GM06990 (cell line): ENCODE measurements at regions not wholly inside any gene's neighbourhood (a gene's known extent, or its start where the extent isn't known, plus 50 kb on each side); places are given as distances from the start of the nearest gene placed in this dataset.

Experiments used
- DNase-seq: peaks from one replicate; pipeline ENCODE4 v3.0.0-alpha.2; 2011; ENCODE audit not compliant: insufficient read length; ENCODE audit errors: extremely low read depth
- H3K27me3 ChIP-seq: replicated peaks from 2 replicates; pipeline ENCODE4 v1.6.0; 2011; ENCODE audit warnings: low read length; ENCODE audit not compliant: control insufficient read depth, insufficient read depth
- H3K36me3 ChIP-seq: 2 replicates; pipeline ENCODE4 v1.5.1; 2011; ENCODE audit warnings: low read length; ENCODE audit not compliant: control insufficient read depth, insufficient read depth
- H3K4me3 ChIP-seq: replicated peaks from 2 replicates; pipeline ENCODE4 v1.5.1; 2011; ENCODE audit warnings: low read depth, mild to moderate bottlenecking, control low read depth, low read length
- TF ChIP-seq, protein P1 (sequence below): IDR thresholded peaks from 2 replicates; pipeline ENCODE4 v1.5.1; 2011; ENCODE audit warnings: low read length, control low read depth, mild to moderate bottlenecking, inconsistent platforms; ENCODE audit not compliant: insufficient read depth, poor library complexity, severe bottlenecking

DNA sequence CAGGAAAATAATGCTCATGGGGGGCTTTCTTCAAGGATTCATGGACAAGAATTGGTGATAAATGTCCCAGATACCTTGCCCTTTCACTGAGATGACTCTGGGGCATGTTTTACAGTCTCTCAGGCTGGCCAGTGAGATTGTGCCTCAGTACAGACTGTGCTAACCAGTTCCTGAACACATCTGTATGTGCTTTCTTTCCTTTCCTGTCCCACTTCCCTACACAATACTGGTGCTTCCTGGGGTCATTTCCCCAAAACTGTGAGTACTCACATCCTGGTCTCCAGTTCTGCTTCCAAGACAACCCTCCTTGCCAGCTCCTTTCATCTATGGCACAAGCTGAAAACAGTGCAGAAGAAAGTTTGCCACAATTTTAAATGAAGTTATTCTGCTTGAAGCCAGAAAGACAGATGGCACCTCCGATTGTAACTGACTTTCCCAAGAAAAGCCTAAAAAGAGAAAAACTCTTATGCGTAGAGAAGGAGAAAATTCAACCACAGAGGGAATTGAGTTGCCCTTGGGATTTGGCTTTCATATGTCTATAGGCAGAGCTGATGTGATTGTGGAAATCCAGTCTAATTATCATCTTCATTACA lies 134.7 kb downstream of the DRD1 start:
- no peak for DNase-seq
- no peaks in the 10 kb centered on the region for H3K27me3 ChIP-seq
- TF ChIP-seq, protein P1, sequence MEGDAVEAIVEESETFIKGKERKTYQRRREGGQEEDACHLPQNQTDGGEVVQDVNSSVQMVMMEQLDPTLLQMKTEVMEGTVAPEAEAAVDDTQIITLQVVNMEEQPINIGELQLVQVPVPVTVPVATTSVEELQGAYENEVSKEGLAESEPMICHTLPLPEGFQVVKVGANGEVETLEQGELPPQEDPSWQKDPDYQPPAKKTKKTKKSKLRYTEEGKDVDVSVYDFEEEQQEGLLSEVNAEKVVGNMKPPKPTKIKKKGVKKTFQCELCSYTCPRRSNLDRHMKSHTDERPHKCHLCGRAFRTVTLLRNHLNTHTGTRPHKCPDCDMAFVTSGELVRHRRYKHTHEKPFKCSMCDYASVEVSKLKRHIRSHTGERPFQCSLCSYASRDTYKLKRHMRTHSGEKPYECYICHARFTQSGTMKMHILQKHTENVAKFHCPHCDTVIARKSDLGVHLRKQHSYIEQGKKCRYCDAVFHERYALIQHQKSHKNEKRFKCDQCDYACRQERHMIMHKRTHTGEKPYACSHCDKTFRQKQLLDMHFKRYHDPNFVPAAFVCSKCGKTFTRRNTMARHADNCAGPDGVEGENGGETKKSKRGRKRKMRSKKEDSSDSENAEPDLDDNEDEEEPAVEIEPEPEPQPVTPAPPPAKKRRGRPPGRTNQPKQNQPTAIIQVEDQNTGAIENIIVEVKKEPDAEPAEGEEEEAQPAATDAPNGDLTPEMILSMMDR: no peak
- H3K4me3 ChIP-seq: no peak overlapping the region
- no peaks in the 10 kb centered on the region for H3K36me3 ChIP-seq

DNA sequence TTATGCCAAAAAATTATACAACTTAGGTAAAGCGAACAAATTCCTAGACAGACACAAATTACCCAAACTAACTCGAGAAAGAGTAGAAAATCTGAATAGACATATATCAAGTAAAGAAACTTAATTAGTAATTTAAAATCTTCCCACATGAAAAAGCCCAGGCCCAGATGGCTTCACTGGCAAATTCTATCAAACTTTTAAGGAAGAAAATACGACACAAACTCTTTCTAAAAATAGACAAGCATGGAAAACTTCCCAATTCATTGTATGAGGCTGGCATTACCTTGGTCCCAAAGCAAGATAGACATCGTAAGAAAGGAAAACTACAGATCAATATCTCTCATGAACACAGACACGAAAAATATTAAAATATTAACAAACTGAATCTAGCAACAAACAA lies 135.3 kb downstream of the DRD1 start:
- no peaks in the 10 kb centered on the region for H3K27me3 ChIP-seq
- no peak for DNase-seq
- TF ChIP-seq, protein P1: no peak

DNA sequence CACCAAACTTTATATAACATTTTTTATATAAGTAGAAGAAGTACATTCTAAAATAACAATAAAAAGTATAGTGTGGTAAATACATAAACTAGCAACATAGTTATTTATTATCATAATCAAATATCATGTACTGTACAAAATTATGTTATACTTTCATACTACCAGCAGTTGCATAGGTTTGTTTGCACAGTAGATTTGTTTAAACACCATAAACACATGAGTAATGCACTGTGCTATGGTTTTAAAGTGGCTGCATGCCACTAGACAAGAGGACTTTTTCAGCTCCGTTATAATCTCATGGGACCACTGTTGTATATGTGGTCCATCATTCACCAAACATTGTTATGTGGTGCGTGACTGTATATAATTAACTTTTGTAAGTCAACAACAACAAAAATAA lies 137.6 kb downstream of the DRD1 start:
- Histone ChIP-seq H3K36me3 (no peaks in the 10 kb centered on the region), H3K27me3 (no peaks in the 10 kb centered on the region), H3K4me3 (no peak overlapping the region)
- DNase-seq: no peak
- TF ChIP-seq, protein P1: no peak

More for the DNA sequence above, 135.3 kb downstream of the DRD1 start:
- no peaks in the 10 kb centered on the region for H3K36me3 ChIP-seq
- H3K4me3 ChIP-seq: no peak overlapping the region

DNA sequence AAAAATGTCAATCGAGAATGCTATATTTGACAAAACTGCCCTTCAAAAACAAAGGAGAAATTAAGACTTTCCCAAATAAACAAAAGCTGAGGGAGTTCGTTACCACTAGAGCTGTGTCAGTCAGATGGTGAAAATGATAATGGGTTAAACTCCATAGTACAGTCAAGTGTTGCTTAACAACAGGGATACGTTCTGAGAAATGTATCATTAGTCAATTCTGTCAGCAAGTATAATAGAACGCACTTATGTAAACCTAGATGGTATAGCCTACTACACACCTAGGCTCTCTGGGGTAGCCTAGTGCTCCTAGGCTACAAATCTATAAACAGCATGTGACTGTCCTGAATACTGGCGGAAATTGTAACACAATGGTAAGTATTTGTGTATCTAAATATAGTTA lies 138.7 kb downstream of the DRD1 start:
- Histone ChIP-seq H3K36me3 (no peaks in the 10 kb centered on the region), H3K27me3 (no peaks in the 10 kb centered on the region)

DNA sequence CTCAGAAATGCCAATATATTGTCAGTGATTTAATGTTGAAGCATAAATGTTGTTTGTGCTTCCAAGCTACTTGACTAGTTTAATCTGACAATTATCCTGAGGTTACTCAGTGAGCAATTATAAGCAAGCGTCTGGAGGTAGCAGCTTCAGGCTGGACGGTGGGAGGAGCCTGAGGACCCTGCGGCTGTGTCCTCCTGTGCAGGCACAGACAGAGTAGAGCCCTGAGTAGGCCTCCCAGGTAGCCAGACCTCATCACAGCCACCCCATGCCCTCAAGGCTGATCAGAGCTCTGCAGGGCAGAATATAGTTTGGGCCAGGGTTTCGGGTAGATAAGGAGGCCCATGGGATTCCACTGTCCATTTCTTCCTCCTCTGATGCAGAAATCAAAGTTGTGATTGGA lies 153.6 kb downstream of the DRD1 start:
- H3K36me3 ChIP-seq: no peaks in the 10 kb centered on the region
- TF ChIP-seq, protein P1: no peak
- H3K4me3 ChIP-seq: no peak overlapping the region
- DNase-seq: no peak
- no peaks in the 10 kb centered on the region; the same call in 1 of the 2 replicates for H3K27me3 ChIP-seq

More for the DNA sequence above, 138.7 kb downstream of the DRD1 start:
- no peak overlapping the region for H3K4me3 ChIP-seq
- TF ChIP-seq, protein P1: no peak
- no peak for DNase-seq
